Loucy (cell line): ENCODE measurements at regions not wholly inside any gene's neighbourhood (a gene's known extent, or its start where the extent isn't known, plus 50 kb on each side); places are given as distances from the start of the nearest gene placed in this dataset.

Experiments used
- CTCF ChIP-seq: fragments of 200-600 bp; sonication (generic); conservative IDR thresholded peaks from 2 replicates; pipeline ENCODE4 v1.5.1; 2014; ENCODE audit warnings: mild to moderate bottlenecking, antibody characterized with exemption, low read length
- EZH2phosphoT487 ChIP-seq: fragments of 200-600 bp; IDR thresholded peaks from 2 replicates; pipeline ENCODE4 v1.6.1; 2018; ENCODE audit warnings: antibody characterized with exemption, mild to moderate bottlenecking, moderate library complexity, borderline replicate concordance

GRCh38 chr3:69535613-69536012, 149.7 kb upstream of the FRMD4B start:
- no peak for TF ChIP-seq CTCF
- TF ChIP-seq EZH2phosphoT487 = no peak
